CD4-positive, alpha-beta T cell (primary cell): ENCODE measurements at regions not wholly inside any gene's neighbourhood (a gene's known extent, or its start where the extent isn't known, plus 50 kb on each side); places are given as distances from the start of the nearest gene placed in this dataset.

Experiments used
- ATAC-seq: fragments of 200-7000 bp; cut with Tn5 transposase; one replicate; pipeline ENCODE4 v1.10.0; 2022; ENCODE audit warnings: mild to moderate bottlenecking; ENCODE audit not compliant: poor library complexity
- CTCF ChIA-PET: fragments of 350-600 bp; sonication (Branson Sonifier 250); formaldehyde crosslinking; loops from one replicate; lab custom pipeline; 2021; ENCODE audit warnings: antibody characterized with exemption, inconsistent platforms; lab: Charles Lee
- POLR2A ChIA-PET: fragments of 350-600 bp; sonication (Branson Sonifier 250); formaldehyde crosslinking; loops from one replicate; lab custom pipeline; 2021; ENCODE audit warnings: antibody characterized with exemption, inconsistent platforms; lab: Charles Lee
- DNase-seq, 14 experiments: peaks; one replicate each; pipeline ENCODE4 v3.0.0-alpha.2; 2013 to 2020; ENCODE audit warnings: mixed read lengths in 2 of 14
- H3K27ac ChIP-seq, 2 donors: one replicate each; pipeline versions ENCODE4 v1.5.1 to v1.7.0; 2013; ENCODE audit warnings: low read length in 2 of 2, low read depth in 1 of 2, mild to moderate bottlenecking in 1 of 2
- H3K27me3 ChIP-seq, 2 experiments: 1 replicate in 1 of 2; 2 replicates in 1 of 2; pipeline versions ENCODE4 v1.6.1 to v1.7.0; 2013; ENCODE audit warnings: low read length in 2 of 2, control low read depth in 1 of 2, mild to moderate bottlenecking in 1 of 2, moderate library complexity in 1 of 2; ENCODE audit not compliant: insufficient read depth in 2 of 2, control insufficient read depth in 1 of 2
- H3K36me3 ChIP-seq: one replicate; pipeline ENCODE4 v1.6.1; 2013; ENCODE audit warnings: low read length, control low read depth; ENCODE audit not compliant: insufficient read depth
- H3K4me1 ChIP-seq: one replicate; pipeline ENCODE4 v1.6.1; 2013; ENCODE audit warnings: low read length, control low read depth; ENCODE audit not compliant: insufficient read depth
- H3K4me3 ChIP-seq: one replicate; pipeline ENCODE4 v1.5.1; 2013; ENCODE audit warnings: mild to moderate bottlenecking, low read length, moderate library complexity
- H3K9me3 ChIP-seq, 2 experiments: 1 replicate in 1 of 2; 2 replicates in 1 of 2; pipeline versions ENCODE4 v1.6.1 to v1.7.0; 2013; ENCODE audit warnings: low read length in 2 of 2, mild to moderate bottlenecking in 2 of 2, control low read depth in 1 of 2, moderate library complexity in 1 of 2; ENCODE audit not compliant: control insufficient read depth in 1 of 2, insufficient read depth in 1 of 2
- H3K27ac Mint-ChIP-seq: one replicate; pipeline ENCODE4 v1.8.0; 2020; ENCODE audit warnings: mixed read lengths
- H3K27me3 Mint-ChIP-seq: one replicate; pipeline ENCODE4 v1.8.0; 2021; ENCODE audit warnings: mixed read lengths
- H3K36me3 Mint-ChIP-seq: one replicate; pipeline ENCODE4 v1.8.0; 2021; ENCODE audit warnings: low read depth, mixed read lengths
- H3K4me1 Mint-ChIP-seq: one replicate; pipeline ENCODE4 v1.8.0; 2021; ENCODE audit warnings: low read depth, mixed read lengths
- H3K4me3 Mint-ChIP-seq: one replicate; pipeline ENCODE4 v1.8.0; 2020; ENCODE audit warnings: mild to moderate bottlenecking, mixed read lengths
- H3K9me3 Mint-ChIP-seq: one replicate; pipeline ENCODE4 v1.8.0; 2020; ENCODE audit warnings: mixed read lengths
- intact Hi-C, 2 experiments: fragments of 100-400 bp; cut with DNase I in 1 of 2; cut with micrococcal nuclease in 1 of 2; formaldehyde crosslinking; loops; one replicate each; pipeline versions ENCODE4 v1.15.1 to v1.9.0; 2023 to 2025; cut with DNase I, micrococcal nuclease
- TF ChIP-seq, protein P1 (sequence below): fragments of 200-600 bp; IDR thresholded peaks from one replicate; pipeline ENCODE4 v1.8.0; 2022; ENCODE audit warnings: antibody characterized with exemption, mild to moderate bottlenecking

DNA sequence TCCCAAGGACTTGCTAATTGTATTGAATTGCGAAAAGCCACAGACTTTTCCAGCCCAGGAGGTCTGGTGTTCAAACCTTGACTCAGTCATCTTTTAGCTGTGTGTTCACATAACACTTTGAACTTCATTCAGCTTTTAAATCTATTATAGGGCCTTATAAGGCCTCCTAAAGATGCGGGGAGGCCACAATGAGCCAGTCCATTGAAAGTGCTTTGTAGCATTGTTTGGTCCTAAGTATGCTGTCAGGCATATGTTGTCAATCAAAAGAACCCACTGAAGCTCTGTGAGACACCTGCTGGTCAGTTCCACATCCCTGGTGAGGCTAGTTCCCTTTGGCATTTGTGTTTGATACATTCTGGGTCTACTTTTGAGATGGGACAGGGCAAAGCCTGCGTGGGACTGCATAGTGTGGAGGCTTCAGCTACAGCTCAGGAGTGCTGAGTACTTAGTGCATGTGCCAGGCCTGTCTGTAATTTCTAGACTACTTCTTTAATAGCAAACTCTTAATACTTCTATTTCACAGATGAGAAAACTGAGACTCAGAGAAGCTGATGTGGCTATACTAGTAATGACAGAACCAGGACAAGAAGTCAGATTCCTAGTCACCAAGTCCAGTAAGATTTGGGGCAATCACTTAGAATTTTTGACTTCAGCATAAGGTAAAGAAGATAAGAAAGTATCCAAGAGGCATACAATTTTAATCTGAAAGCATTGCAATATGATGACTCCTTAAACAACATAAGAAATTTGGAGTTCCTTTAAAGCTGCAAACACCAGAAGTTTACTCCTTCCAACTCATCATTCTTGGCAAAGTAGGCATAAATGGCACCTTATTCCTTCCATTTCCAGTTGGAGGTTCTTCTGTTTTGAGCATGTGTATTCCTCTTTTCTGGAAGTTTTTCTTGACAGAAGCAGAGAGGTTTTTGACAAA is 213.0 kb downstream of the PDCD6IP start:
- Histone ChIP-seq H3K4me1 (peaks cover 10% of the 10 kb centered on the region), H3K27me3 (no peaks in the 10 kb centered on the region), H3K36me3 (no peaks in the 10 kb centered on the region), H3K4me3 (no peak overlapping the region), H3K27ac (no peak overlapping the region), H3K9me3 (no peaks in the 10 kb centered on the region)
- CTCF ChIA-PET = no interaction called here
- peaks cover 20% of the 10 kb centered on the region for H3K4me1 Mint-ChIP-seq
- H3K27me3 Mint-ChIP-seq = no peaks in the 10 kb centered on the region
- intact Hi-C loops = no loop called here
- TF ChIP-seq, protein P1, sequence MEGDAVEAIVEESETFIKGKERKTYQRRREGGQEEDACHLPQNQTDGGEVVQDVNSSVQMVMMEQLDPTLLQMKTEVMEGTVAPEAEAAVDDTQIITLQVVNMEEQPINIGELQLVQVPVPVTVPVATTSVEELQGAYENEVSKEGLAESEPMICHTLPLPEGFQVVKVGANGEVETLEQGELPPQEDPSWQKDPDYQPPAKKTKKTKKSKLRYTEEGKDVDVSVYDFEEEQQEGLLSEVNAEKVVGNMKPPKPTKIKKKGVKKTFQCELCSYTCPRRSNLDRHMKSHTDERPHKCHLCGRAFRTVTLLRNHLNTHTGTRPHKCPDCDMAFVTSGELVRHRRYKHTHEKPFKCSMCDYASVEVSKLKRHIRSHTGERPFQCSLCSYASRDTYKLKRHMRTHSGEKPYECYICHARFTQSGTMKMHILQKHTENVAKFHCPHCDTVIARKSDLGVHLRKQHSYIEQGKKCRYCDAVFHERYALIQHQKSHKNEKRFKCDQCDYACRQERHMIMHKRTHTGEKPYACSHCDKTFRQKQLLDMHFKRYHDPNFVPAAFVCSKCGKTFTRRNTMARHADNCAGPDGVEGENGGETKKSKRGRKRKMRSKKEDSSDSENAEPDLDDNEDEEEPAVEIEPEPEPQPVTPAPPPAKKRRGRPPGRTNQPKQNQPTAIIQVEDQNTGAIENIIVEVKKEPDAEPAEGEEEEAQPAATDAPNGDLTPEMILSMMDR = no peak
- POLR2A ChIA-PET = no interaction called here
- no peaks in the 10 kb centered on the region for H3K36me3 Mint-ChIP-seq
- H3K4me3 Mint-ChIP-seq = no peak overlapping the region
- H3K9me3 Mint-ChIP-seq = no peaks in the 10 kb centered on the region
- no peak for ATAC-seq
- DNase-seq = no peak
- no peak overlapping the region for H3K27ac Mint-ChIP-seq

DNA sequence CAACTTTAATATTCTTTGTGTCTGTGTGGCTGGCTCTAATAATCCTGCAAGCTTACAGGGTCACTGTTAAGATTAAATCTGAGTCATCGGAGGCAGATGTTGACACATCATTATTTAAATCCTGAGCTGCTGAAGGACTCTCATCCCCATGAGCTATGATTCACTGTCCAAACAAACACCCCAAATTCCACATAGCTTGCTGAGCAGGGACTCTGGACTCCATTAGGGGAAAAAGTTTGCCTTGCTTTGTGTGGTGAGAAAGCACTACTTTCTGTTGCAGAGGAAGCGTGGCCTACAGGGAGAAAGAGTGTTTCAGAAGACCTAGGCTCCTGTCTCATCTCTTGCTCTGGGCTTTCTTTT is 213.7 kb downstream of the PDCD6IP start:
- no peaks in the 10 kb centered on the region for H3K9me3 Mint-ChIP-seq
- TF ChIP-seq, protein P1 = no peak
- Histone ChIP-seq H3K9me3 (no peaks in the 10 kb centered on the region), H3K27me3 (no peaks in the 10 kb centered on the region), H3K4me1 (peaks cover 17% of the 10 kb centered on the region), H3K36me3 (no peaks in the 10 kb centered on the region), H3K27ac (no peak overlapping the region), H3K4me3 (no peak overlapping the region)
- peaks cover 27% of the 10 kb centered on the region for H3K4me1 Mint-ChIP-seq
- no peak overlapping the region for H3K4me3 Mint-ChIP-seq
- no peaks in the 10 kb centered on the region for H3K36me3 Mint-ChIP-seq
- no peak for DNase-seq
- ATAC-seq = no peak
- ChIA-PET POLR2A (no interaction called here), CTCF (no interaction called here)
- intact Hi-C loops = no loop called here
- H3K27ac Mint-ChIP-seq = no peak overlapping the region
- no peaks in the 10 kb centered on the region for H3K27me3 Mint-ChIP-seq

DNA sequence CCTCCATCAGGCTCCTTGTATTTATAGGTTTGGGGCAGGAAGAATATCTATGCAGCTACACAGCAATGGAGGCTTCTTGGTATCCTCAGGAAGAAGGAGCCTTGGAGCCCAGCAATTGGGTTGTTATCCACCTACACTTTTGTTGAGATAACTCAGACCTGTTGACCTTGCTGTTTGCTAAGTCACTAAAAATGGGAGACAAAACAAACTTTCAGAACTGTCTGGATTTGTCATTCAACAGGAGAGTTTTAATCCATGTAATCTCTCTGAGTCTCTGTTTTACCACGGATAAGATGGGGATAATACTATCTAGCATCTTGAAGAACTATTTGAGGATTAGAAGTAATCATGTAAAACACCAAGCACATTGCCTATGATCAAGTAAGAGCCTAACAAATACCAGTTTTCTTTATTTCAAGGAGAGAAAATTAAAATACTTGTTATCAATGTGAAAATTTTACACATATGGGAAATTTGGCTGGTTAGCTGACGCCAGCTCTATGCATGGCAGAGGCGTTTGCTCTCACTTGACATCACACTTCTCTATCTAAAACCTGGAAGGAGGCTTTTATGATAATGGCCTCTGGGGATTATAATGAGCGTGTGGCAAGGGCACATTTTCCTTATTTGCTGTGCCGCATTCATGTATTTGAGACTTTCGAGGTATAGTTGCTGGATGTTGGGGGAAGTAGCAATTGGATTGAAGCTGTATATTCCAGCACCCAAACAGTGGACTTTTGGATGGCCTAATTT is 215.6 kb downstream of the PDCD6IP start:
- TF ChIP-seq, protein P1 = no peak
- ChIA-PET CTCF (no interaction called here), POLR2A (no interaction called here)
- Mint-ChIP-seq H3K36me3 (no peaks in the 10 kb centered on the region), H3K9me3 (no peaks in the 10 kb centered on the region), H3K4me3 (no peak overlapping the region), H3K4me1 (peaks cover 46% of the 10 kb centered on the region), H3K27me3 (no peaks in the 10 kb centered on the region), H3K27ac (no peak overlapping the region)
- Histone ChIP-seq H3K9me3 (no peaks in the 10 kb centered on the region), H3K27ac (no peak overlapping the region), H3K27me3 (no peaks in the 10 kb centered on the region), H3K36me3 (no peaks in the 10 kb centered on the region), H3K4me1 (peaks cover 24% of the 10 kb centered on the region), H3K4me3 (no peak overlapping the region)
- DNase-seq (no peak), ATAC-seq (no peak)
- intact Hi-C loops = no loop called here
